ENCODE measurements at regions not wholly inside any gene's neighbourhood (a gene's known extent, or its start where the extent isn't known, plus 50 kb on each side); places are given as distances from the start of the nearest gene placed in this dataset.

- intact Hi-C loops (cut with DNase I), result no loop called here
- no peak overlapping the region for H3K4me3 ChIP-seq
- H3K36me3 ChIP-seq, result no peaks in the 10 kb centered on the region
- H3K27me3 ChIP-seq, result no peaks in the 10 kb centered on the region
- 97 to 100% (median 98%) methylated on average over 1 of the region's 1 CpG for WGBS, 3 donors
- no peak for TF ChIP-seq EP300 (IDR thresholded peaks at IDR 0.05)
- no peak for TF ChIP-seq CTCF (IDR thresholded peaks at IDR 0.05)
- TF ChIP-seq POLR2A (IDR thresholded peaks at IDR 0.05), result no peak
- H3K9me3 ChIP-seq, result no peaks in the 10 kb centered on the region
- no peak for DNase-seq
- H3K27ac ChIP-seq, result no peak overlapping the region
- H3K4me1 ChIP-seq (ENCODE audit: insufficient read depth), result peaks cover 7% of the 10 kb centered on the region
These were observed 340.3 kb upstream of the TBL1XR1 start for GRCh38 chr3:177537612-177538011.

DNA sequence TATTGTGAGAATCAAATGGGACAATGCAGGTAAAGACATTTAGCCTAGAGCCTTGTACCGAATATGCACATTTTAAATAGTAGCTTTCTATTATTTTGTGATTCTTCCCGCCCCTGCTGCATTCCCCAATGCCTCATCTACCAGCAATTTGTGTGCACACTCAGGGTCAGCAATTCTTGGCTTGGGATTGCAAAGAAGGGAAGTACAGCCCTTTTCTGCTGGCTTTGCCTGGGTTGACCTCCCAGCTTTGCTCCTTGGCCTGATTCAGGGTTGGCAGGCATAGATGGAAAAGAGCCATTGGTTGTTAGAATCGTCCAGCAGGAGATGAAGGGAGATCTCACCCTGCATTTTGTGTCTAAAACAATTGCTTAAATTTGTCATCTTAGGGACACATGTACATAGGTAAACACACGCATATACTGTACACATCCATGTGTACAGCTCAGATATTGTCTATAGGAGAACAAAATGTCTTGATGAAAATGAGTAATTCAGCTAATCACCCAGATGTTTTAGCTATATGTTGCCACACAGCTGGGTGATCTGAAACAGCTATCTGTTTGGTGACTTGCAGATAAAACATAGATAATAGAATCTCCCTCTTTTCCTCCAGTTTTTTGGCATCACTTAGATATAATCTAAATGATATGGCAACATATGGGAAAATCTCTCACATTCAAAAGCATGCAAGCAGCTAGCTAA, 340.9 kb upstream of the TBL1XR1 start:
- 19 to 29% (median 26%) methylated on average over 4 of the region's 4 CpGs for WGBS, 3 donors
- Histone ChIP-seq H3K36me3 (no peaks in the 10 kb centered on the region), H3K9me3 (no peaks in the 10 kb centered on the region), H3K4me1 (ENCODE audit: insufficient read depth) (peaks cover 7% of the 10 kb centered on the region), H3K27ac (no peak overlapping the region), H3K4me3 (no peak overlapping the region), H3K27me3 (no peaks in the 10 kb centered on the region)
- intact Hi-C loops (cut with DNase I), result no loop called here
- TF ChIP-seq EP300 (IDR thresholded peaks at IDR 0.05) (no peak), POLR2A (IDR thresholded peaks at IDR 0.05) (no peak), CTCF (IDR thresholded peaks at IDR 0.05) (no peak)
- DNase-seq, result peak; percentile 34 to 65 (median 48)

DNA sequence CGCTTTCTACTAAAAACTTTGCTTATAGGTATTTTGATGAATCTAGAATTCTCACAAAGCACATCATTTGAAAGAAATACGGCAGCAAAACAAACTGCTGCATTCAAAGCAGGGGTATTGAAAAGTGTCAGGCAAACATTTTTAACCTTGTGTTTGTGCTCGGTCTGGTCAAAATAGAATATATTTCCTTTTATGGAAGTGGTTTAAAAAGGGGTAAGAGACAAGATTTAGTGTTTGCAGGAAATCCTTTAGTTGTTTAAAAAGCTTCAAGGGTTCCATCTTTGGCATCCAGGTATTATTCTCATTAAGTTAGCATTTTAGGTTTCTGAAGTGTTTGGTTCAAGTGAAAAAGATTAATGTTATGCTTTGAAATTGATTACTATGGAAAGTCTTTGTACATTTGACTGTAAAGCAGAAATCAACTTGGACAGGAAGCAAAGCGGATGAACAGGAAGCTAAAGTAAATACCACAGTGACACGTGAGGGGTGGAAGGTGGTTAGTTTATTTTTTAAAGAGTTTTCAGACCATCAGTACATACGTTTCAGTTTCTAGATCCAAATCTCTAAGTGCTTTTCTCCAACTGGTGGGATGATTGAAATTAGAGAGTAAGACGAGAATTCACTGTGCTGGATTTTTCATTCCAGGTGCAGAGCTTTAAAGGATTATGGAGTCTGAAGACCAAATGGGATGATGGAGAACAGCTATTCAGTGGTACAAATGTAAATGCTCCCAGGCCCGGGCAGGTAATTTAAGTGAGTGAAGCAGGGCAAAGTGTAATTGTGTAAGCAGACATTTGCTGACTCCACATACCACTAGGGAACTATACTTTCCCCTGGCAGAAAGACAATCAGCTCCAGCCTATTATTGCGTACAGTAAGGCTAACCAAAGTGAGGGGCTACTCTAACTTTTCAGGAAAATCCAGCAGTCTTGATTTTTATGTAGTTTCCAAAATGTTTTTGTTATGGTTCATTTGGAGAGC, 341.8 kb upstream of the TBL1XR1 start:
- H3K4me1 ChIP-seq (ENCODE audit: insufficient read depth), result peaks cover 7% of the 10 kb centered on the region
- DNase-seq, result no peak
- H3K27me3 ChIP-seq, result no peaks in the 10 kb centered on the region
- no peak overlapping the region for H3K4me3 ChIP-seq
- no peak overlapping the region for H3K27ac ChIP-seq
- TF ChIP-seq POLR2A (IDR thresholded peaks at IDR 0.05) (no peak), CTCF (IDR thresholded peaks at IDR 0.05) (no peak), EP300 (IDR thresholded peaks at IDR 0.05) (no peak)
- intact Hi-C loops (cut with DNase I), result no loop called here
- WGBS, 3 donors, result 62 to 69% (median 64%) methylated on average over 9 of the region's 9 CpGs
- no peaks in the 10 kb centered on the region for H3K36me3 ChIP-seq
- H3K9me3 ChIP-seq, result no peaks in the 10 kb centered on the region

- WGBS, 3 donors, result 78 to 88% (median 86%) methylated on average over 4 of the region's 4 CpGs
- no peak overlapping the region for H3K27ac ChIP-seq
- peaks cover 7% of the 10 kb centered on the region for H3K4me1 ChIP-seq (ENCODE audit: insufficient read depth)
- intact Hi-C loops (cut with DNase I), result no loop called here
- no peak for DNase-seq
- no peaks in the 10 kb centered on the region for H3K27me3 ChIP-seq
- no peaks in the 10 kb centered on the region for H3K36me3 ChIP-seq
- no peak overlapping the region for H3K4me3 ChIP-seq
- H3K9me3 ChIP-seq, result no peaks in the 10 kb centered on the region
- TF ChIP-seq EP300 (IDR thresholded peaks at IDR 0.05) (no peak), CTCF (IDR thresholded peaks at IDR 0.05) (no peak), POLR2A (IDR thresholded peaks at IDR 0.05) (no peak)
These were observed 344.3 kb upstream of the TBL1XR1 start for GRCh38 chr3:177541541-177541940.

All from ovary (tissue), 7 donors.